Activated T-cell treated with anti-CD3 and anti-CD28 coated beads, Interleukin-2, amount 50 U/mL, for 4 hours (primary cell): ENCODE measurements at regions not wholly inside any gene's neighbourhood (a gene's known extent, or its start where the extent isn't known, plus 50 kb on each side); places are given as distances from the start of the nearest gene placed in this dataset.

Experiments used
- ATAC-seq, 2 donors: fragments of 200-7000 bp; cut with Tn5 transposase; one replicate each; pipeline ENCODE4 v1.10.0; 2021
- DNase-seq: peaks from one replicate; pipeline ENCODE4 v3.0.0-alpha.2; 2020
- H3K27me3 Mint-ChIP-seq: one replicate; pipeline ENCODE4 v1.8.0; 2021; ENCODE audit warnings: low read depth, mixed read lengths
- H3K36me3 Mint-ChIP-seq: one replicate; pipeline ENCODE4 v1.8.0; 2022; ENCODE audit warnings: mixed read lengths; ENCODE audit not compliant: insufficient read depth
- H3K4me1 Mint-ChIP-seq: one replicate; pipeline ENCODE4 v1.8.0; 2021; ENCODE audit warnings: low read depth, mixed read lengths
- H3K4me3 Mint-ChIP-seq: one replicate; pipeline ENCODE4 v1.8.0; 2021; ENCODE audit warnings: mild to moderate bottlenecking, moderate library complexity, mixed read lengths
- H3K9me3 Mint-ChIP-seq: one replicate; pipeline ENCODE4 v1.8.0; 2021; ENCODE audit warnings: mixed read lengths

DNA sequence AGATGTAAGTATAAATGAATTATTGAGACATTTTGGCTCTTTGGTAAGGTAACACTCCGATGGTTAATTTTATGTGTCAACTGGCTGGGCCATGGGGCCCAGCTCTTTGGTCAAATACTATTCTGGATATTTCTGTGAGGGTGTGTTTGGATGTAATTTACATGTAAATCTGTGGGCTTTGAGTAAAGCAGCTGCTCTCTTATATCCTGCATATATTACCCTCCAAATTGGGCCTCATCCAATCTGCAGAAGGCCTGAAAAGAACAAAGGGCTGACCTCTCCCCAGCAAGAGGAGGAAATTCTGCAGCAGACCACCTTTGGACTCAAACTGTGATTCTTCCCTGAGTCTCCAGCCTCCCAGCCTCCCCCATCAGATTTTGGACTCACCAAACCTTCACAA lies 464.1 kb downstream of the PLCL1 start:
- ATAC-seq (no peak), DNase-seq (no peak)
- Mint-ChIP-seq H3K4me1 (no peaks in the 10 kb centered on the region), H3K4me3 (no peak overlapping the region), H3K27me3 (peaks cover 11% of the 10 kb centered on the region), H3K36me3 (no peaks in the 10 kb centered on the region), H3K9me3 (peaks cover 3% of the 10 kb centered on the region)

DNA sequence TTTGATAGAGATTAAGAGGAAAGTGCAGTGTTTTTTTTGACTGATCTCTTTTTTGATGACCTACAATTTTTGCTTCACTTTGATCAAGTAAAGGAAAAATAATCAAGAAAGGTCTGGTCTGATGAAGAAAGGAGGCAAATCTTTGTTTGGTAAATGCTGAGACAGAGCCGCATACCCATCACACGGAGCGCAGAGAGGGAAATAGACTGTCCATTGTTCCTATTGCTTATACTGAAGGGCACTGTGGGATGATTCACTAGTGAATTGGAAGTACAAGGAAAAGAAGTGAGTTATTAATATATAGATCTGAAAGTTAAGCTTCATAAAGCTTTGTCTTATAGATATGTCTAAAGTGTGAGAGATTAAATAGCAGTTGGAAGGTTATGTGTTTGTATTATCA lies 455.1 kb downstream of the PLCL1 start:
- H3K4me3 Mint-ChIP-seq = no peak overlapping the region
- no peaks in the 10 kb centered on the region for H3K36me3 Mint-ChIP-seq
- ATAC-seq (no peak), DNase-seq (no peak)
- H3K4me1 Mint-ChIP-seq = no peaks in the 10 kb centered on the region
- H3K9me3 Mint-ChIP-seq = no peaks in the 10 kb centered on the region
- H3K27me3 Mint-ChIP-seq = peaks cover 14% of the 10 kb centered on the region

DNA sequence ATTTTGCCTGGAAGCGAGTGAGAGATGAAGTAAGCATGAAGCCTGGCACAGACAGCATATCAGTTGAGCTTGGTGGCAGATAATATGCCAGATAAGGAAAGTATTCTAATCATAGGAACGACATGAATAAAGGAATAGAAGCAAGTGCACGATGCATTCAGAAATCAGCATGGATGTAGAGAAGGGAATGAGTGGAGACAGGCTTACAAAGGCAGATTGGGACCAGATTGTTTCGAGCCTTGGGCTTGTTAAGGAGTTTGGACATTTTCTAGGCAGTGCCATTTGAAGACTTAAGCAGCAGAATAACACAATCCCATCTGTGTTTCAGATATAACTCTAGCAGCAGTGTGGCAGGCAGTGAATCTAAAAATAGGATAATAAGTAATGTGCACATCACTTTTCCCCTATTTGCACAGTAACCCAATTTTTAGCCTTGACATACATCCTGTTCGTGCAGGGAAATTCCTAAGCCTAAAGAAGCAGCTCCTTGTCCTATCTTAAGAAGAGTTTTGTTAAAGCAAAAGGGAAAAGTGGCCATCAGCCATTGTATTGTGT lies 450.2 kb downstream of the PLCL1 start:
- Mint-ChIP-seq H3K4me3 (no peak overlapping the region), H3K9me3 (no peaks in the 10 kb centered on the region), H3K36me3 (no peaks in the 10 kb centered on the region), H3K4me1 (no peaks in the 10 kb centered on the region), H3K27me3 (peaks cover 13% of the 10 kb centered on the region)
- DNase-seq = no peak
- no peak for ATAC-seq

DNA sequence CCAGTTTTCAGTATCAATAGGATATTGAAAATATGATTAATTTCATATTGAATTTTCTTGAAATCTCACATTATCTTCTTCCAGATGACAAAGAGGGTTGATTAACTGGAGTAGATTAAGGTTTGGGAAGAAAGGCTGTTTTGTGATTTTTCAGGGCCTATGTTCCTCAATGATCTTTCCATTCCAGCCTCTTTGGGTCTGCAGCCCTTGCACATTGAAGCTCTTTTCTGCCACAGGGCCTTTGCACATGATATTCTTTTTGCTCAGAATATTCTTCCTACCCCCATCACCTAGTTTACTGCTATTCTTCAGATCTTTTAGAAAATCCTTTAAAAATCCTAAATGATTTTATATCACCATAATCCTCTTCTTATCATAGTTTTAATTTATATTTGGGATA lies 449.6 kb downstream of the PLCL1 start:
- Mint-ChIP-seq H3K9me3 (no peaks in the 10 kb centered on the region), H3K27me3 (peaks cover 10% of the 10 kb centered on the region), H3K4me1 (no peaks in the 10 kb centered on the region), H3K4me3 (no peak overlapping the region), H3K36me3 (no peaks in the 10 kb centered on the region)
- DNase-seq (no peak), ATAC-seq (no peak)

DNA sequence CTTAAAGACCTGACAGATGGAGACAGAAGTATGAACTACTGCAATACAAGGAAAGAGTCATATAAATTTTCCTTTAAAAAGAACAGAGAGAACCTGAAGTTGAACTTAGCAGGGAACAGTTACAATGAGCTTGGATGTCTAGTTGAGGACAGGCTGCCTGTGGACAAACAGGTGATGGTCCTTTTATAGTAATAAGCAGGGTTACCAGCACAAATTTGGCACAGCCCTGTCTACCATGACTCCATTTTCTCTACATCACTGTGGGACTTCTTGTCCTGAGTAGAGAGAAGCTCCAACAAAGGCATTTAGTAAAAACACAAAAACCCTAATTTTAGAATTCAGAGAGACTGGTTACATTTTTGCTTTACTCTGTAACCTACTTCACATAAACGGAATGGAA lies 448.1 kb downstream of the PLCL1 start:
- Mint-ChIP-seq H3K4me3 (no peak overlapping the region), H3K4me1 (no peaks in the 10 kb centered on the region), H3K9me3 (no peaks in the 10 kb centered on the region), H3K27me3 (peaks cover 8% of the 10 kb centered on the region), H3K36me3 (no peaks in the 10 kb centered on the region)
- no peak for DNase-seq
- ATAC-seq = no peak

DNA sequence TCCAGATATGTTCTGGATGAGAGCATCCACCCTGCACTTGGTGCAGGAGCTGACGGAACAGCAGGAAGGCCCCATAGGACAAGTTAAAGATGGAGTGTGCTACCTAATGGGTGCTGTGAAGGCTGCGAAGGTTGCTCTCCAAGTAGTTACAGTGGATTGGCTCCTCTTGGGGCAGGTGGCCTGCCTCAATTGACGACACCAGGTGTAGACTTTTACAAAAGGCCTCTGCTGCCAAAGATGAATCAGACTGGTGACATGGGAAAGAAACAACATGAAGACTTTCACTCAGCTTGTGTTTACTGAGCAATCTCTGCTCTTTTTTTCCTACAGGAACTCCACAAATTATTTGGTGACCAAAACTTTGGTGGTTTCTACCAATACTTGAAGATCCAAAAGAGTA lies 437.7 kb downstream of the PLCL1 start:
- H3K9me3 Mint-ChIP-seq = no peaks in the 10 kb centered on the region
- no peaks in the 10 kb centered on the region for H3K4me1 Mint-ChIP-seq
- H3K36me3 Mint-ChIP-seq = no peaks in the 10 kb centered on the region
- DNase-seq = no peak
- peaks cover 4% of the 10 kb centered on the region for H3K27me3 Mint-ChIP-seq
- no peak overlapping the region for H3K4me3 Mint-ChIP-seq
- ATAC-seq = no peak

DNA sequence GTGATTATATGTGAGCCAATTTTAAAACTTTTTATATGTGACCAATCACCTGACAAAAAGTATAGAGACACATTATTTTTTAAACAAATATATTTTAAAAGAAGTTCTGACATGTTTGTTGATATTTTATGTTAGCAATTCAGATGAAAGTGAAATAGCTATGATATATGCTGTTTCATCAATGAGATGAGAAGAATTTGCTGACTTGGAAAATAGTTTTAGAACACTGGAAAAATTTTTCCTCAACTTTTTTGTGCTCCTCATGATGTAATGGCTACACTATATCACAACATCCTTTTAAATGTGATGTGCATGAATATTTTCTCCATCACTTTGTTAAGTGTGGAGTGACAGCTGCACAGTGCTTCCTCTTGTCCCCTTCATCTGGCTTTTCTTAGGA lies 434.0 kb downstream of the PLCL1 start:
- H3K4me3 Mint-ChIP-seq = no peak overlapping the region
- peaks cover 10% of the 10 kb centered on the region for H3K27me3 Mint-ChIP-seq
- H3K36me3 Mint-ChIP-seq = no peaks in the 10 kb centered on the region
- H3K4me1 Mint-ChIP-seq = no peaks in the 10 kb centered on the region
- ATAC-seq (no peak), DNase-seq (no peak)
- H3K9me3 Mint-ChIP-seq = no peaks in the 10 kb centered on the region

DNA sequence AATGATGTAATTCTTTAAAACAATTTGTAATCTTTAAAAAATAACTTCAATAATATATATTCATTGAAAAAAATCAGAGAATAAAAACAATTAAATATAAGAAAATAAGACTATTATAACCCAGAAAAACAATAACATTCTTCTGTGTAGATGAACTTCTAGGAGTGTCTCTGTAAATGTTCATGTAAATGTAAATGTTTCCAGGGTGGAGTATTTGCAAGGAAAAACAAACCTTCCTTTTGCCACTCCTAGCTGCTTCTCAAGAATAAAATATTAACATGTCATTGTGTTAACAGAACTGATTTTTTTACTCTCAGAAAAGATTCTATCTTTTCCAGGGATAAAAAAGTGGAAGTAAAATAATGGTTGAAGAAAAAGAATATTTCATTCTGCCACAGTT lies 431.9 kb downstream of the PLCL1 start:
- peaks cover 10% of the 10 kb centered on the region for H3K27me3 Mint-ChIP-seq
- ATAC-seq (no peak), DNase-seq (no peak)
- H3K36me3 Mint-ChIP-seq = no peaks in the 10 kb centered on the region
- H3K4me1 Mint-ChIP-seq = no peaks in the 10 kb centered on the region
- no peak overlapping the region for H3K4me3 Mint-ChIP-seq
- no peaks in the 10 kb centered on the region for H3K9me3 Mint-ChIP-seq

DNA sequence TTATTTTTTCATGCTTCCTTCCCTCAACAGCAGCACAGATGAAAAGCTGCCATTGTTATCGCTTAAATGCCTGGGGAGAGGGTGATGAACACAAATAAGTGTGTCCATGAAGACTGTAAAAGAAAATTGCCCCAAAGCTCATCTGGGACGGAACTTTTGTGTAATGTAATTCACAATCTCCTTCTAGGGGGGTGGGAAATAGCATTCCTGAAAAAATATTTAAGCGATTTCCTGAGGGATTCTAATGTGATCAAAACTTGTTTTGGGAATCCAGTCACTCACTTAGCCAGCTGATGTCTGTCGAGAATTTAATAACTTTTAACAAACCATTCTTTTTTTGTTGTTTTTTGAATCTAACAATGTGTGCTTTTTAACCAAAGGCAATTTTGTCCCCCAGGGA lies 427.9 kb downstream of the PLCL1 start:
- Mint-ChIP-seq H3K4me1 (no peaks in the 10 kb centered on the region), H3K4me3 (no peak overlapping the region), H3K9me3 (no peaks in the 10 kb centered on the region), H3K36me3 (no peaks in the 10 kb centered on the region), H3K27me3 (peaks cover 10% of the 10 kb centered on the region)
- ATAC-seq = no peak
- DNase-seq = no peak

DNA sequence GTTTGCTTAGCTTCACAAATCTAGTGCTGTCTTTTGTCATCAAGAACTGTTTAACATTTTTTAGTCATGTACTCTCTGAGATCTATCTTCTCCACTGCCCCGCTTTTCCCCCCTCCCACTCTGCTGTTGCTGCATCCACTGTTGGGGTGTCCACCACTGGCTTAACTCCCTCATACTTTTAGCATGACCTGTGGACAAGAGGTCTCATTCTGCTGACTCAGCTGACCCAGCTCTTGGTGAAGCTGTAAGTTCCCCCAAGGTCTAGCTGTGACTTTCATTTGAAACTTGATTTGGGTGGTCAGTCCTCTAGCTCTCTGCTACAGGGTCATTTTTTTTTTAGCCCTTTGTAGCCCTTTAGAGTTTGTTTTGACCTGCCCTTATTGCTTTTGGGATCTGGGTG lies 427.2 kb downstream of the PLCL1 start:
- ATAC-seq (no peak), DNase-seq (no peak)
- Mint-ChIP-seq H3K36me3 (no peaks in the 10 kb centered on the region), H3K4me3 (no peak overlapping the region), H3K27me3 (peaks cover 10% of the 10 kb centered on the region), H3K4me1 (no peaks in the 10 kb centered on the region), H3K9me3 (no peaks in the 10 kb centered on the region)

DNA sequence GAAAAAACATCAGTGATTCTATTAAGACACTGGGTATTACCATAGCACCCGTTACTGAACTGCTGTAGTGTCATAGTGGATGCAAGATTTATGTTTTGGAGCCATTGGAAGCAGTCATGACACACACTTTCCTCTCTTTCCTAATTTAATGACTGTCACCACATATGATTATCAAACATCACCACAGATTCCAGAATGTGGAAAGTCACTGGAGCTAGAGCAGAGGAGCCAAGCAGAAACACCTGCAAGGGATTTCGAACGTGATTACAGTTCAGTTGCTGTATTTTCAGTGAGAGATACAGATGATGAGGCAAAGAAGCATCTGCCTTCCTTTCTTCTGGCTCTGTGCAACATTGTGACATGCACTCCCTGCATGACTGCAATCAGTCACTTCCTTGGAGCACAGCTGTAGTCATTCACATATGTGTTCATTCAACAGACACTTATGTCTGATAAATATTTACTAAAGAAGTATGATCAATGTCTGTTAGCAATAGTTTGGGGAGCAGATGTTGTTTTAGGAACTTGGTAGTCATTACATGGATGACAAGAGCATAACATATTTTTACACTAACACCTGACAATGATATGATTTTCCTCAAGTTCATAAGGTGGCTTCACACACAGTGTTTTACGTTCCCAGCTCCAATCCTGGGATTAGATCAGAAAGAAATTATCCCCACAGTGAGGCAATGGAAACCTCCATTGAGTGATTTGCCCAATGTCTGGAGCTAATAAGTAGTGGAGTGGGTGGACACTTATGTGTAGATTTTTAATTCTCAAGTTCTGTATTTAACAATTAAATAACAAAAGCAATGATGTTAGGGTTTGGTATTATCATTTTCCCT lies 416.6 kb downstream of the PLCL1 start:
- no peak overlapping the region for H3K4me3 Mint-ChIP-seq
- peaks cover under 1% of the 10 kb centered on the region for H3K27me3 Mint-ChIP-seq
- no peaks in the 10 kb centered on the region for H3K36me3 Mint-ChIP-seq
- H3K4me1 Mint-ChIP-seq = no peaks in the 10 kb centered on the region
- no peaks in the 10 kb centered on the region for H3K9me3 Mint-ChIP-seq
- DNase-seq = no peak
- no peak for ATAC-seq

DNA sequence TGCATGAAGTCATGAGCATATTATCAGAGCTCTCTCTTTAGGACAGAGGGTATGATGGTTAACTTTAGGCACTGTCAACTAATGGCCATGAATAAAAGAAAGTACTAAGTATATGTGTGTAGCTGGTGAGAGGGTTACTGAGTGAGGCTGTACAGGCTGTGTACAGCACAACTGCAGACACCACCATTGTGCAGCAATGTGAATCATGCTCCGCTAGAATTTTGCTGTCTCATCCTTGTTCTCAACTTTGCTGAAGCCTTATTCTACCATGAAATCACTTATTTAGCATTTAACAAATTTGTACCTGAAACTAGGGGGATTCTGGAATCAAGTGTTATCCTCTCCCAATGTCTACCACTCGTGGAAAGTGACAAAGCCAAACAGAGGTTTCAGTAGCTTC lies 414.9 kb downstream of the PLCL1 start:
- no peak overlapping the region for H3K4me3 Mint-ChIP-seq
- H3K4me1 Mint-ChIP-seq = no peaks in the 10 kb centered on the region
- no peaks in the 10 kb centered on the region for H3K9me3 Mint-ChIP-seq
- ATAC-seq (no peak), DNase-seq (no peak)
- no peaks in the 10 kb centered on the region for H3K27me3 Mint-ChIP-seq
- H3K36me3 Mint-ChIP-seq = no peaks in the 10 kb centered on the region

DNA sequence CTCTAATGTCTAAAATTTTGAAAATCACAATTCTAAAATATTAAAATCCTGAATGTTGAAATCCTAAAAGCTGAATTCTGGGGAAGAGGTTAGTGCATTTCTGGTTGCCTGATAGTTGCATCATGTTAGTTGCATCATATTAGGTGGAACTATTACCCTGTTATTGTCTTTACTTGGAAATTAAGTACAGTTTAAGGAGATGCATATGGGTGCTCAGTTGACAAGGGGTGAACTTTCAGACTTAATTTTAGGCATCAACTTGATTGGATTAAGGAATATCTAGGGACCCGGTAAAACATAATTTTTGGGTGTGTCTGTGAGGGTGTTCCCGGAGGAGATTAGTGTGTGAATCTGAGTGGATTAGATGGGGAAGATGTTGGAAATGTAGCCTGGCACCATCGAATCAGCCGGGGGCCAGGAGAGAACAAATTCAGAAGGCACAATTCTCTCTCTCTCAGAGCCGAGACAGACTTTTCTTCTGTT lies 409.8 kb downstream of the PLCL1 start:
- no peak overlapping the region for H3K4me3 Mint-ChIP-seq
- no peaks in the 10 kb centered on the region for H3K27me3 Mint-ChIP-seq
- no peak for DNase-seq
- no peak for ATAC-seq
- no peaks in the 10 kb centered on the region for H3K9me3 Mint-ChIP-seq
- no peaks in the 10 kb centered on the region for H3K36me3 Mint-ChIP-seq
- no peaks in the 10 kb centered on the region for H3K4me1 Mint-ChIP-seq

DNA sequence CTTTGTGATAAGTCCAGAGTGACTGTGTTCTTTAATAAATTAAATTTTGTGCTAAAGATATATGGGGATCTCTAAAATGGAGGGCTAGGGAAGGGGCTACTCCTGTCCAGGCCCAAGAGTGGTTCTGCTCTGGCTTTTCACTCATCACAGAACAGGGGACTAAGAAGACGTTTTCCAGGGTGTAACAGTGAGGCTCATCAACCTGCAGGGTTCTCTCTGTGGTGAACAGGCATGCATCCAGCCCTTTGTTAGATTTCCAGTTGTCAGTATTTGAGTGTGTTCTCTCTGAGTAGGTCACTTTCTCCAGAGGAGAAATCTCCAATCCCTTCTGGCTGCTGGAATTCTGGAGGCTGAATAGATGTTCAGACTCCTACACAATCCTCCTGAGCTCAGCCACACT lies 408.9 kb downstream of the PLCL1 start:
- Mint-ChIP-seq H3K9me3 (no peaks in the 10 kb centered on the region), H3K4me1 (no peaks in the 10 kb centered on the region), H3K36me3 (no peaks in the 10 kb centered on the region), H3K27me3 (no peaks in the 10 kb centered on the region), H3K4me3 (no peak overlapping the region)
- no peak for ATAC-seq
- no peak for DNase-seq

DNA sequence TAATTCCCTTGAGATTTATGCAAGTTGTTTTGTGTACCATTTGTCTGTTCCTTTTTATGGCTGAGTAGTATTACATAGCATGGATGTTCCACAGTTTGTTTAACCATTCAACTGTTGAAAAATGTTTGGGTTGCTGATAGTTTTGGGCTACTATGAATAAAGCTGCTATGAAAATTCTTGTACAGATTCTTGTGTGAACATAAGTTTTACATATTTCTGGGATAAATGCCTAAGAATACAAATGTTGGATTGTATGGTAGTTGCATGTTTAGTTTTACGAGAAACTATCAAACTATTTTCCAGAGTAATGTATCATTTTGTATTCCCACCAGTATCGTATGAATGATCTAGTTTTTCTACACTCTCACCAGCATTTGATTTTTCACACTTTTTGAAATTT lies 407.3 kb downstream of the PLCL1 start:
- H3K4me1 Mint-ChIP-seq = no peaks in the 10 kb centered on the region
- ATAC-seq = no peak
- no peak overlapping the region for H3K4me3 Mint-ChIP-seq
- no peaks in the 10 kb centered on the region for H3K9me3 Mint-ChIP-seq
- H3K36me3 Mint-ChIP-seq = no peaks in the 10 kb centered on the region
- DNase-seq = no peak
- H3K27me3 Mint-ChIP-seq = no peaks in the 10 kb centered on the region
